K562 (cell line): ENCODE measurements at regions not wholly inside any gene's neighbourhood (a gene's known extent, or its start where the extent isn't known, plus 50 kb on each side); places are given as distances from the start of the nearest gene placed in this dataset.

Experiments
- ATAC-seq: fragments of 200-7000 bp; cut with Tn5 transposase; 3 replicates; pipeline ENCODE4 v1.9.1; 2020; ENCODE audit warnings: moderate library complexity
- BruUV-seq: library from RNA; stranded (reverse); fragments of 400-500 nt; replicated peaks from 2 replicates; lab custom pipeline; 2021; lab: Mats Ljungman, UMichigan
- CTCF ChIA-PET: fragments of 300-600 bp; formaldehyde crosslinking; extraction: SDS; loops from one replicate; lab custom pipeline; 2021; ENCODE audit warnings: low intra/inter-chr PET ratio; lab: Yijun Ruan, JAX
- POLR2A ChIA-PET: fragments of 300-600, 350-650 bp; sonication (Branson Sonifier 250); formaldehyde crosslinking; extraction: SDS; loops from one replicate; lab custom pipeline; 2021; ENCODE audit warnings: antibody characterized with exemption, inconsistent platforms; lab: Yijun Ruan, JAX
- DNase-seq, 4 experiments: peaks; one replicate each; pipeline versions ENCODE4 v3.0.0 to v3.0.0-alpha.2; 2011 to 2018; ENCODE audit warnings: low spot score in 3 of 4, mixed read lengths in 3 of 4; ENCODE audit errors: extremely low read depth in 1 of 4
- FAIRE-seq: peaks from 2 replicates; lab custom pipeline; 2011; peaks lifted over from hg19 to GRCh38; lab: Jason Lieb, UNC
- H2AFZ ChIP-seq: 2 replicates; pipeline ENCODE4 v1.6.0; 2011; ENCODE audit warnings: low read depth, low read length, control low read depth, inconsistent platforms
- H3K27ac ChIP-seq: fragments of 200-600 bp; 3 replicates; pipeline ENCODE4 v1.8.0; 2011; ENCODE audit warnings: low read depth, mild to moderate bottlenecking, control low read depth, inconsistent platforms, low read length, moderate library complexity, mixed read lengths; ENCODE audit errors: extremely low read depth
- H3K27me3 ChIP-seq, 2 experiments: fragments of 300-600 bp in 1 of 2; 2 replicates in 1 of 2; 3 replicates in 1 of 2; pipeline versions ENCODE4 v1.6.0 to v1.8.0; 2011; ENCODE audit warnings: inconsistent platforms in 2 of 2, low read length in 2 of 2, mild to moderate bottlenecking in 1 of 2, mixed read lengths in 1 of 2, moderate library complexity in 1 of 2; ENCODE audit not compliant: control insufficient read depth in 2 of 2, insufficient read depth in 2 of 2
- H3K36me3 ChIP-seq: fragments of 300-600 bp; 3 replicates; pipeline ENCODE4 v1.8.0; 2011; ENCODE audit warnings: mild to moderate bottlenecking, low read length, inconsistent platforms; ENCODE audit not compliant: control insufficient read depth, insufficient read depth
- H3K4me1 ChIP-seq, 2 experiments: fragments of 200-600 bp in 1 of 2; replicated peaks in 1 of 2; 2 replicates in 1 of 2; 3 replicates in 1 of 2; pipeline versions ENCODE4 v1.5.1 to v1.8.0; 2011; ENCODE audit warnings: inconsistent platforms in 2 of 2, low read length in 2 of 2, mild to moderate bottlenecking in 1 of 2, mixed read lengths in 1 of 2, moderate library complexity in 1 of 2; ENCODE audit not compliant: control insufficient read depth in 2 of 2, insufficient read depth in 2 of 2
- H3K4me2 ChIP-seq: 2 replicates; pipeline ENCODE4 v1.6.1; 2011; ENCODE audit warnings: low read length, control low read depth, inconsistent platforms, mixed read lengths; ENCODE audit not compliant: insufficient read depth
- H3K4me3 ChIP-seq: fragments of 200-600 bp; sonication (generic), shearing (Covaris generic); 2 replicates; pipeline ENCODE4 v1.5.1; 2016; ENCODE audit warnings: control low read depth, inconsistent platforms
- H3K79me2 ChIP-seq: fragments of 200-600 bp; 3 replicates; pipeline ENCODE4 v1.8.0; 2011; ENCODE audit warnings: low read length, inconsistent platforms; ENCODE audit not compliant: control insufficient read depth, insufficient read depth
- H3K9ac ChIP-seq, 2 experiments: 2 replicates each; pipeline versions ENCODE4 v1.6.0 to v1.6.1; 2011; ENCODE audit warnings: low read depth in 2 of 2, low read length in 2 of 2, control low read depth in 1 of 2, inconsistent platforms in 1 of 2, mild to moderate bottlenecking in 1 of 2, mixed read lengths in 1 of 2; ENCODE audit not compliant: insufficient read depth in 1 of 2
- H3K9me1 ChIP-seq: one replicate; pipeline ENCODE4 v1.6.0; 2011; ENCODE audit warnings: inconsistent platforms, mild to moderate bottlenecking, low read length, moderate library complexity; ENCODE audit not compliant: control insufficient read depth, insufficient read depth
- H3K9me3 ChIP-seq: replicated peaks from 2 replicates; pipeline ENCODE4 v1.5.1; 2011; ENCODE audit warnings: low read depth, low read length, inconsistent platforms; ENCODE audit not compliant: control insufficient read depth, insufficient read depth
- H4K20me1 ChIP-seq: replicated peaks from 2 replicates; pipeline ENCODE4 v1.6.1; 2011; ENCODE audit warnings: low read length, inconsistent platforms, mixed read lengths; ENCODE audit not compliant: control insufficient read depth, insufficient read depth
- CUX1 ChIP-seq: fragments of 200-800 bp; sonication (Bioruptor generic); IDR thresholded peaks from 2 replicates; pipeline ENCODE4 v1.6.1; 2016; ENCODE audit warnings: missing genetic modification characterization, missing compliant biosample characterization
- KDM4B ChIP-seq, 2 experiments: fragments of 450-650 bp in 1 of 2; sonication (generic) in 1 of 2; IDR thresholded peaks; 2 replicates each; pipeline ENCODE4 v1.6.1; 2016 to 2017; ENCODE audit warnings: borderline replicate concordance in 2 of 2, antibody characterized with exemption in 1 of 2, low read depth in 1 of 2, mild to moderate bottlenecking in 1 of 2
- MCM3 ChIP-seq: fragments of 450-650 bp; IDR thresholded peaks from 2 replicates; pipeline ENCODE4 v1.6.1; 2016
- ZHX1 ChIP-seq: fragments of 150-350 bp; conservative IDR thresholded peaks from 2 replicates; pipeline ENCODE4 v1.6.1; 2014; ENCODE audit warnings: low read length
- WGBS: fragments of 100-300 bp; shearing (Covaris generic); methylation state at CpG from one replicate; pipeline ENCODE4 v1.1.6; 2016; ENCODE audit warnings: low coverage, mixed read lengths; ENCODE audit not compliant: insufficient coverage; ENCODE audit errors: missing lambda C conversion rate; 5-methylcytosine and 5-hydroxymethylcytosine counted together
- in situ Hi-C: fragments of 300-500 bp; cut with MboI; formaldehyde crosslinking; loops from 4 replicates; pipeline ENCODE4 v1.15.0; 2018; ENCODE audit warnings: inconsistent platforms, mixed read lengths
- intact Hi-C: fragments of 100-400 bp; cut with micrococcal nuclease; formaldehyde crosslinking; loops from 2 replicates; pipeline ENCODE4 v1.14.2; 2022

GRCh38 chr14:101116486-101117130, 213.1 kb upstream of the RTL1 start:
- no peak for DNase-seq
- Histone ChIP-seq H2AFZ (no peak overlapping the region), H3K4me1 (peaks cover 0 to 5% of the 10 kb centered on the region in 2 experiments; a peak in 1 of 5 replicates)
- POLR2A ChIA-PET: interaction anchor here (0.9 kb wide), 1 partner anchor 8 kb away, joined by 3 read pairs; no protein-coding TSS in a partner anchor
- intact Hi-C loops: no loop called here
- TF ChIP-seq CUX1 (CRISPR knock-in tag) (no peak), MCM3 (no peak), ZHX1 (no peak), KDM4B (IDR thresholded peaks at IDR 0.05; ENCODE audit: borderline replicate concordance in 2 of 2, low read depth in 1 of 2) (no peak)
- TF ChIP-seq, all 486 proteins: peak for 0
- Histone ChIP-seq H3K9me3 (no peaks in the 10 kb centered on the region), H3K4me3 (no peak overlapping the region), H3K9me1 (no peaks in the 10 kb centered on the region), H3K4me2 (no peak overlapping the region), H3K9ac (no peak overlapping the region), H3K27me3 (peaks cover 0 to 32% of the 10 kb centered on the region in 2 experiments; a peak in 4 of 5 replicates), H3K36me3 (no peaks in the 10 kb centered on the region), H3K27ac (no peak overlapping the region), H3K79me2 (no peaks in the 10 kb centered on the region), H4K20me1 (no peaks in the 10 kb centered on the region)
- in situ Hi-C loops: no loop called here
- BruUV-seq: no TSS peak
- CTCF ChIA-PET: no interaction called here
- under 1% methylated on average over 17 of the region's 17 CpGs for WGBS
- ATAC-seq (no peak), FAIRE-seq (no peak)
